Stimulated activated CD8-positive, alpha-beta memory T cell treated with anti-CD3 and anti-CD28 coated beads, Interleukin-15, amount 100 ng/mL, for 48 hours (primary cell): ENCODE measurements at regions not wholly inside any gene's neighbourhood (a gene's known extent, or its start where the extent isn't known, plus 50 kb on each side); places are given as distances from the start of the nearest gene placed in this dataset.

ENCODE experiments used
- DNase-seq, 2 donors: peaks; one replicate each; pipeline ENCODE4 v3.0.0-alpha.2; 2020; ENCODE audit warnings: low read depth in 2 of 2

- no peak for DNase-seq
These were observed 400.2 kb upstream of the DCN start for GRCh38 chr12:91582811-91583210.

- DNase-seq = no peak
These were observed 397.1 kb upstream of the DCN start for GRCh38 chr12:91579516-91580263.

DNA sequence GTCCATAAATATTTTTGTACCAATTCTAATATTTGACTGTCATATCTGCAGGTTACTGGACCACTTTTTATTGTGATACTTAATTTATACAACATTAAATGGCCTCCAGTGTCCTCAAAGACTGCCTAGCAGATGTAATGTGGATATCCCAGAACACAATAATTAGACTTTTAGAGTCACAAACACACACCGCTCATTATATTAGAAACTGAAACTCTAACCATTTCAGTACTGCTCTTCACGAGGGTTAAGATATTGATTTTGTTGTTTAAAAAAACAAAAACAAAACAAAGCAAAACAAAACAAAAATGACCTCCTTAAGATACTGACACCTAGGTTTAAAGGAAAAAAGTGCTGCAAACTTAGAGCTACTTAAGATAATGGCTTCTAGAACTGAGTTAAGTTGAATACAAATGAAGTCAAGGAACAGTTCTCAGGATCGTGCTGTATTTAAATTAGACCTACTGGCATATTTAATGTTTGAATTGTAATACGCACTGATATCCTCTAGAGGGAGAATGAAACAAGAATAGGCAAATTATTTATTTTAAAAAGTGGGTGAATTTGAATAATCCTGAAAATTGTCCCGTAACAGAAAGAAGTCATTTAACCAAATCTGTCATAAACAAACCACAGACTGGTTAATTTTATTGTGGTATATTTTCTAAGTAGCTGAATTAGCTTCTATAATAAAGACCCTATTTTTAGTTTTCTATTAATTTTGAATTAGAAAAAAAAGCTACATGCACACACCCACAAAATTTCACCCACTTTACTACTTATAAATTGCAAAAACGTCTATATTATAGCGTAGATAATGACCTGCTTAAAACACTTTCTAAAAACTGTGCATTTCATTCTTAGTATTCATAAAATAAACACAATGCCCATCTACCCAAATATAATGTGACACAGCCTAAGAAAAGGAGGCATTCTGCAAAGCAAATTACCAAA, 395.2 kb upstream of the DCN start:
- no peak for DNase-seq

DNA sequence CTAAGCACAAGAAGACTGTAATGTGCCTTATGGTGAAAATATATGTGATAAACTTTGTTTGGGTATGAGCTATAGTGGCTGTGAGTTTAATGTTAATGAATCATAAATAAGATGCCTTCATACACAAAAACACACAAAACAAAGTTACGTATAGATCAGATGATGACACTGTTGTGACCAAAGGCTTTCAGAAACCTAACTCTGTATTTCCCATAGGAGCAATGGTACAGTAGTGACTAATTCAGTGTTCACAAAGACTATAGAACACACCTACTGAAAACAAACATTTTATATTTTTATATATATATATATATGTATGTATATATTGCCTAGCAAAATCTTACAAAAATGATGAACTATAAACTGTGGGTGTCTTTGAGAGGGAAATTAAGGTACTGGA, 393.8 kb upstream of the DCN start:
- no peak for DNase-seq

- no peak for DNase-seq
These were observed 393.0 kb upstream of the DCN start for GRCh38 chr12:91575630-91576029.

GRCh38 chr12:91574975-91575374, 392.4 kb upstream of the DCN start:
- no peak for DNase-seq

DNA sequence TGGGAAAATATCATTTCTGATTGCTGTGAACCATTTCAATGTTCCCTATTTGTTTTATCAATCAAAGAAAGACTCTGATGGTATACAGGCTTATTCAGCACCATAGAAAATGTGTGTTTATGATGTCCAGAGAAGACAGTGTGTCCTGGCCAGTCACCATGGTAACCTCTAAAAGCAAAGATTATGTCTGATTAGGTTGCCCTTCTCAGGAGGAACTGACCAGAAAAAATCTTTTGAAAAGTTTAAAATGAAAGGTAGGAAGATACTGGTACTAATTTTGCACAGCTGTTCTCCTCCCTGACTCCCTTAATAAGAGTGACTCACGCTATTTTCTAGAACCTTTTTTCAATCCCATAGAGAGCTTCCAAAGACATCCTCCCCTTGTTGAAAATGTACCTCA, 391.8 kb upstream of the DCN start:
- DNase-seq = no peak

GRCh38 chr12:91572869-91573268, 390.3 kb upstream of the DCN start:
- no peak for DNase-seq

- no peak for DNase-seq
These were observed 384.5 kb upstream of the DCN start for GRCh38 chr12:91567100-91567485.

- no peak for DNase-seq
These were observed 383.9 kb upstream of the DCN start for GRCh38 chr12:91566328-91567099.

- DNase-seq = no peak
These were observed 383.2 kb upstream of the DCN start for GRCh38 chr12:91565846-91566245.

DNA sequence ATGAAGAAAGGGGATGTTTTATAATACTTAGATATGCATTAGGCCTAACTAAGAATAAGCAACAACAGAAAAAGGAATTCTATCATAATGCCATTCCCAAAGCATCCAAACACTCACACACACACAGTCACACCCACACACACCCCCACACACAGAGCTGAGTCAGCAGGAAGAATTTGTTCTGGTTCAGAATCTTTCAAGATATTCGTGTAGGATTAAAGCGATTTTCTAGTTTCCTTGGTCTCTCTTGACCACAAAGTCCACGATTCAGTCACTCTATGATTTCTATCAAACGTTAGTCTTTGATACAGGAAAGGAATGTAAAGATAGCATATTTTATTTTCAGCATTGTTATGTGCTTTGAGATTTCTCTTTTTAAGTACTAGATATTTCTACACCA, 382.6 kb upstream of the DCN start:
- DNase-seq = peak in 1 of 2 donors; percentile 9

DNA sequence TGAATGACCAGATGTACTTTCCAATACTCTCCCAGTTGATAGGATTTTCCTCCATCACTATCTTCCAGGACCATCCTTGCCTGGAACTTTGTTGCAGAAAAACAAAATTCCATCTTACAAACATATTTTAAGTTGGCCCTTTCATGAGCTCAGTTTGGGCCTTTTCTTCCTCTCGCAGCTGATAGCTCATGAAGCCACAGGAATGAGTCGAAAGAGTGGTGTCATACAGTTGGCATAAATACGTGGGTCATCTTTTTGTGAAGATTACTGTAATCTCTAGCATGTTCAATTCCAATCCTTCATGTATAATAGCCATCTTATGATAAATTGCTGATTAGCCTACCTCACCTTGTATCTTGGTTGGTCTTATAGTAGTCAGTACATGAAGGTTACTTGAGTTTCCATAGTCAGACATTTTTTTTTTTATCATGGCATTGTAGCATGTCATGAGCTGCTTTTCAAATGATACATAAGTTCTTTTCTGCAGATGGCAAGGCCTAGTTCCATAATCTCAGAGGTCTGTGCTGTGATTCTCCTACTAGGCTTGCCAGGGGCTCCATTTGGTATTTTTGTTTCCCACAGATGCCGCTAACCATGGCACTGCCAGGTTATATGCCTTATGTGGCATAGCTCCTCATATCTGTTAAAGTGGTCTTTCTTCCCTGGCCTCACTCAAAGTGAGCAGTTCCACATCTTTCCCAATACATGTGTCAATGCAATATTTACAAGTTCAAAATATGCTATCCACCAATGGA, 380.6 kb upstream of the DCN start:
- no peak for DNase-seq

DNA sequence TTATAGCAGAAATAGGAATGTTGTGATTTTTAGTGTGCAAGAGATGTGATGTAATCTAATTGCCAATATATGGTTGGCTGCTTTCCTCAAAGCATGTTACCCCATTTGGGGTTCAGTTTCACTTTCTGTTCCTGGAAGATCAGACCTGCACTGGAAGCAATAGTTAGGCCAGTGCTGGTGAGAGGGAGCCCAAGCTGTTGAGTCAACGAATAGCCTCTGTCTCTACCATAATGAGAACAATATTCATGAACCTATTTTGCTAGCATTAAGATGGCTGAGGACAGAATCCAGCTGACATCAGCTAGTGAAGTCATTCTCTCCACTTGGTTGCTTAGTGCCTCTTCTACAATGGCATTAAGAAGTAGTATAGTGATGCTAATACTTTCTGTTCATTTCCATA, 379.9 kb upstream of the DCN start:
- no peak for DNase-seq

DNA sequence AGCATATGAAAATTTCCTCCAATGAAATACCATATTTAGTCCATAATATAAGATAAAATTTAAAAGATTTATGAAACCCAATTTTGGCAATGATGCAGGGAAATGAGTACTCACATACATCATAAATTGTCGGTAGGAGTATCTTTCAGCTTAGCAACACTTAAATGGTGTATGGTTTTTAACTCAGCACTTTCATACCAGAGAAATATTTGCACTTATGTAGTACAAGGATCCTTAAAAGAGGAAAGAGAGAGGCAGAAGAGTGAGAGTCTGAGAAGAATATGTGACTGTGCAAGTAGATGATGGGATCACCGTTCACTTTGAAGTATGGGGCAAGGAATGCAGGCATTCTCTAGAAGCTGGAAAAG, 379.3 kb upstream of the DCN start:
- no peak for DNase-seq

GRCh38 chr12:91561301-91561957, 378.8 kb upstream of the DCN start:
- DNase-seq = no peak

DNA sequence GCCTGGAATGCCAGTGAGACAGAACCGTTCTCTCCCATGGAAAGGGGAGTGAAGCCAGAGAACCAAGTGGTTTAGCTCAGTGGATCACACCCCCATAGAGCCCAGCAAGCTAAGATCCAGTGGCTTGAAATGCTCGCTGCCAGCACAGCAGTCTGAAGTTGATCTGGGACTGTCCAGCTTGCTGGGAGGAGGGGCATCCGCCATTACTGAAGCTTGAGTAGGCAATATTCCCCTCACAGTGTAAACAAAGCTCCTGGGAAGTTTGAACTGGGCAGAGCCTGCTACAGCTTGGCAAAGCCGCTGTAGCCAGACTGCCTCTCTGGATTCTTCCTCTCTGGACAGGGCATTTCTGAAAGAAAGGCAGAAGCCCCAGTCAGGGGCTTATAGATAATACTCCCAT, 374.3 kb upstream of the DCN start:
- DNase-seq = no peak

- DNase-seq = no peak
These were observed 373.1 kb upstream of the DCN start for GRCh38 chr12:91555436-91556415.

- no peak for DNase-seq
These were observed 369.3 kb upstream of the DCN start for GRCh38 chr12:91551927-91552326.

- DNase-seq = no peak
These were observed 368.6 kb upstream of the DCN start for GRCh38 chr12:91551242-91551641.
